GM19463 (cell line): ENCODE measurements at regions not wholly inside any gene's neighbourhood (a gene's known extent, or its start where the extent isn't known, plus 50 kb on each side); places are given as distances from the start of the nearest gene placed in this dataset.
"Not testable (repeated sequence)": the region's sequence is repeated elsewhere in the genome, so short reads cannot be mapped to it uniquely, and the experiment has no call there.

ENCODE experiments used
- ATAC-seq: cut with Tn5 transposase; IDR thresholded peaks from one replicate; pipeline ENCODE4 v1.9.1; 2021; ENCODE audit warnings: mild to moderate bottlenecking, moderate library complexity; ENCODE audit not compliant: unreplicated experiment

DNA sequence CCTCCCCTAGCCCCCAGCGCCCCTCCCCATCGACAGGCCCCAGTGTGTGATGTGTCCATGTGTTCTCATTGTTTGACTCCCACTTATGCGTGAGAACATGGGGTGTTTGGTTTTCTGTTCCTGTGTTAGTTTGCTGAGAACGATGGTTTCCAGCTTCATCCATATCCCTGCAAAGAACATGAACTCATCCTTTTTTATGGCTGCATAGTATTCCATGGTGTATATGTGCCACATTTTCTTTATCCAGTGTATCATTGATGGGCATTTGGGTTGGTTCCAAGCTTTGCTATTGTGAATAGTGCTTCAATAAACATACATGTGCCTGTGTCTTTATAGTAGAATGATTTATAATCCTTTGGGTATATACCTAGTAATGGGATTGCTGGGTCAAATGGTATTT, 107.6 kb upstream of the ADGRG2 start:
- ATAC-seq, result not testable (repeated sequence)

DNA sequence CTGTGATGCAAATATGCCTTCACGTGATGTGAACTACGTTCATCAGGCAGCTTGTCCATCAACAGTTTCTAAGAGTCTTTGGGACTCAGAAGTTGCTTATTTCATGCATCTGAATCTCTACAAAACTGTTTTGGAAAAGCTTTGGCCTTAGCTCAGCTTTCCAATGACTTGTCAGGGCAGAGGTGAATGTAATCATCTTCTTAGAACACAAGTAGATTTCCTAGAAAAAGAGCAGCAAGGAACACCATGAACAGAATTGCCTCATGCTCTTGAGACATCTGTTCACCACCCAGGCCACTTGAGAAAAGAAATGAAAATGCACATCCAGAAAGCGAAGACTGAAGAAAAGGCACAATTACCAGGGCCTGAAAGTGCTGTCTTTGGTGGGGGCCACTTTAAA, 105.8 kb upstream of the PDHA1 start:
- no peak for ATAC-seq

DNA sequence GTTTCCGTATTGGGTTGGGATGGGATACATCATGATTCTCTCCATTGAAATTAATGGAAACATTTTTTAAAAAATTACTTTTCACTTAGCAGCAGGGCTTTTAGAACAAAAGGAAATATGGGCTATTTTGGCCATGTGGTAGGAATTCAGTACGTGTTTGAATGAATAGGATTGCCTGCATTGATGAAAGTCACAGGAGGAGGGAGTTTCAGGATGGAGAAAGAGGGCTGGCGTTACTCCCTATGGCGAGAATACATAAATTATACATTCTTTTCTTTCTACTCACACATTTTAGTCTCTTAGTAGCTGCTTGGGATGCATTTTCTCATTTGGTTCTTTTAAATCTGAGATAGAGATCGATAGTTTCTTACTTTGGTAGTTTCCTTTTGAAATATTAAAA, 100.3 kb upstream of the PDHA1 start:
- no peak for ATAC-seq

- not testable (repeated sequence) for ATAC-seq
These were observed 98.8 kb upstream of the PDHA1 start for GRCh38 chrX:19244921-19245320.

- no peak for ATAC-seq
These were observed 97.9 kb upstream of the PDHA1 start for GRCh38 chrX:19245711-19246269.

DNA sequence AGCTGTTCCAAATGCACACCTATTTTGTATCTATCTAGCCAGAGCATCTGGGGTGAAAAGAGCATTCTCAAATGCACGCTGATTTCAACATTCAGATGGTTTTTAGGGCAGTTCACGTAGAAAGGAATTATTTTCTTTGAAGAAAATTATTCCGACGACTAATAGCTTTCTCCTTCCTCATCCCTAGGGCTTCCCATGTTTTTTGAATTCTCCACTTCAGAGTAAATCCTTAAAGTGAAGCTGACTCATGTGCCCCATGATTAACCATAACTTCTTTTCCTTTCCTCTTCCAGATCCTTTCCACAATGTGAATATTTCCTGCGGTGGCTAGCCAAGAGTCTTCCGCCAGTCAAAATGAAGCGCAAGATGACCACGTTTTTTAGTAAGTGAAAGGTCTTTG, 86.7 kb upstream of the PDHA1 start:
- ATAC-seq, result no peak

- not testable (repeated sequence) for ATAC-seq
These were observed 82.7 kb upstream of the PDHA1 start for GRCh38 chrX:19261026-19261425.

GRCh38 chrX:19270727-19271126, 73.0 kb upstream of the PDHA1 start:
- no peak for ATAC-seq

DNA sequence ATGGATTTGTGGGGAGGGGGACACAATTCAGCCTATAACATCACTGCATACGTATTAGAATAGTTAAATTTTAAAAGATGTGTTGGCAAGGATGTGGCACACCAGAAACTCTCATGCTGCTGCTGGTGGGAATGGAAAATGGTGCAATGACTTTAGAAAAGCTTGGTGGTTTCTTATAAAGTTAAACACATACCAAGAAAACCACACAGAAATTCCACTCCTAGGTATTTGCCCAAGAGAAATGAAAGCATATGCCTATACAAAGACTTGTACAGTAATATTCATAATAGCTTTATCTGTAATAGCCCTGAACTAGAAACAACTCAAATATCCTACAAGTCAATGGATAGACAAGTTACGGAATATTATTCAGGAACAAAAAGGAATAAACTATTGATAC, 71.3 kb upstream of the PDHA1 start:
- peak; percentile 75 for ATAC-seq

DNA sequence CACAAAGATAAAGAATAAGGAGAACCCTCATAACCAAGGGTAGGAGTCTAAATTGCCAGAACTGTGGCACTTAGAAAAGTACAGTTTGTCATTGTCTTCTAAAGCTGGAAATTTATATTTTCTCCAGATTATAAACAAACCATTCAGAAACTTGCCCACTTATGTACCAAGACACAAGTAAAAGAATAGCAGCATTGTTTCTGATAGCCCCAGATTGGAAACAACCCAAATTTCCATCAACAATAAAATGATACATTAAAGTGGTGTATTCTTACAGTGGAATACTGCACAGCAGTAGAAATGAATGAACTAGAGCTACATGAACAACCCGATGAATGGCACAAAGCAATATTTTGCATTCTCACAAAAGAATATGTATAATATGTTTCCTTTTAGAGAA, 63.1 kb upstream of the PDHA1 start:
- ATAC-seq, result no peak

GRCh38 chrX:19281256-19281655, 62.5 kb upstream of the PDHA1 start:
- no peak for ATAC-seq

- no peak for ATAC-seq
These were observed 60.0 kb upstream of the PDHA1 start for GRCh38 chrX:19283597-19284339.

DNA sequence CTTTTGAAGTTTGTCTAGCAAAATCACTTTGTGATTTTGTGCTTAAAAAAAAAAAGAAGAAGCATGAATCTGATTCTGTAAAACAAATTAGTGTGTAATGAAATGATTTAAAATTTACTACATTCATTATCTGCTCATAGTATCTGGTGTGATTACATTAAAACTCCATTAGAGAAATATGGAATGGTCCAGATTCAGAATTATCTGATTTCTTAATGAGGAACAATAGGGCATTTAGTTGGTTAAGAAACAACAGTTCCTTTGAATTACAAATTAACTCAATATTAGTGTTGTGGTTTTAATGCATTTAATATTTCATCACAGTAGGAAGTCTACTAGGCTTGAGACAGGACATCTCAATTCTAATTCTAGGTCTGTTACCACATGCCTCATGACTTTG, 57.9 kb upstream of the PDHA1 start:
- no peak for ATAC-seq

- no peak for ATAC-seq
These were observed 52.6 kb upstream of the PDHA1 start for GRCh38 chrX:19291086-19291485.

DNA sequence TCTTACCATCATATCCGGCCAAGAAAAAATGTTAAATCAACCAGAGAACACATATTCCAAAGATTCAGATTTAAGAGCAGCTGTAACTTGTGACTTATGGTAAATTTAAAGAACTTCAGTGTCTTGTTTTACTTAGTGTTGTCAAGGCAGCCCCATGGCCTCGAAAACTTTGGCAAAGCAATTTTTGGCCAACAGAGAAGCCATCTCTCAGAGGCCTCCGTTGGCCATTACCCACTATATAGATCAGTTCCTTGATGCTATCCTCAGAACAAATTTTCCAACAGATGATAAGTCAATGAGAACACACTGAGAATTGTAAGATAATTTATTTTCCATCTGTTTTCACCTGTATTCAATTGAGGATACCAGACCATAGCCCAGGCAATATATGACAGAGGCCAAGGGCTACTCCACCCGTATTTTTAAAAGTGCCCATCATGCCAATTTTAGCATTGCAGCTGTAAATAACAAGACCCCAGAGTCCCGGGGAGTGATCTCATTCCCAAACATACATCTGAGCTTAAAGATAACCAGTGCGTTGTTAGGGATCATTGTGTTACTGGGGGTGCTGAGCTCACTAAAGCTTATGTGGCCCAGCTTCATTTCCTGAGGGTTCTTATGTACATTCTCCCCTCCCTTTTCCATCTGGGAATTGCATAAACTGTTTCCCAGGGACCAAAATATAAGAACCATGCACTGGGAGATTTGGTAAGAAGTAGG, 50.0 kb upstream of the PDHA1 start:
- no peak for ATAC-seq
